ENCODE measurements at regions not wholly inside any gene's neighbourhood (a gene's known extent, or its start where the extent isn't known, plus 50 kb on each side); places are given as distances from the start of the nearest gene placed in this dataset.

DNA sequence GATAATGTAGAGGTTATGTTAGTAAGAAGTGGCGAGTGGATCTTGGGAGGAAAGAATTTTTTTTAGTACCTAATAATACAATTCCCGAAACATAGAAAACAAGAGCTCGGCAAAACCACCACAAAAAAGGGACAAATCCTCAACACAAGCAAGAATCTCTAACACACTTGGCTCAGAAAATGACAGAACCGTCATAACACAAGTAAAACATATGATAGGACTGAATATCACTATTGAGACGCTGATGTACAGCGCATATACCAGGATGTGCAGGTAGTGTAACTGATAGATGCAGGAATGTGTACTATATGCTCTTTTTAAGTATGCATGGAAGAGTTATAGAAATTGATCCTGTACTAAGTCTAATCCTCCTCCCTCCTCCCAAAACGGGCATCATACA is 564.5 kb downstream of the BCL11B start:
- DNase-seq = no peak

DNA sequence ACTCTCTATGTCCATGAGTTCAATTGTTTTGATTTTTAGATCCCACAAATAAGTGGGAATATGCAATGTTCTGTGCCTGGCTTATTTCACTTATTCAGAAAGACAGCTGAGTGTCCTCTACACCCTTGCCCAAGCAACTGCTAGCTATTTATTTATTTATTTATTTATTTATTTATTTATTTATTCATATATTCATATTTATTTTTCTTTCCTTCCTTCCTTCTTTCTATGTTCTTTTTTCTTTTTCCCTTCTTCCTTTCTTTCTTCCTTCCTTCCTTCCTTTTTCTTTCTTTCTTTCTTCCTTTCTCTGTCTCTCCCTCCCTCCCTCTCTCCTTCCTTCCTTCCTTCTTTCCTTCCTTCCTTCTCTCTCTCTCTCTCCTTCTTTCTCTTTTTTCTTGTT is 563.4 kb downstream of the BCL11B start:
- no peak for DNase-seq

DNA sequence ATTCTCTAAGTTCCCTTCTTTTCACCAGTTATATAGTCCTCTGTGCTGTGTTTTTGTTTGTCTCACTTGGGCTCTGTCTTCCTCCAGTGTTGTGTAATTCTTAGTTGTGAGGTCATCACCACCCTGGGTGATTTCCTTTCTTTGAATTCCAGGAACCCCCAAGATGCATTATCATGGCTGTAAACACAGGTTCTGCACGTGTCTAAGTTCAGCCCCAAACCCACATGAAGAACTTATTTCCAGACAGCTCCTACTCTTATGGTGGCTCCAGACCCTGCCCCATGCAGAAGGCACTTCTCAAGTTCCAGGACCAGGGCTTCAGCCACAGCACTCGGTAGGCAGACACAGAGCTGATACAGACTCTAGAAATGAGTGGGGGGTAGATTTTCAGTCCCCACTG is 560.5 kb downstream of the BCL11B start:
- no peak for DNase-seq

DNA sequence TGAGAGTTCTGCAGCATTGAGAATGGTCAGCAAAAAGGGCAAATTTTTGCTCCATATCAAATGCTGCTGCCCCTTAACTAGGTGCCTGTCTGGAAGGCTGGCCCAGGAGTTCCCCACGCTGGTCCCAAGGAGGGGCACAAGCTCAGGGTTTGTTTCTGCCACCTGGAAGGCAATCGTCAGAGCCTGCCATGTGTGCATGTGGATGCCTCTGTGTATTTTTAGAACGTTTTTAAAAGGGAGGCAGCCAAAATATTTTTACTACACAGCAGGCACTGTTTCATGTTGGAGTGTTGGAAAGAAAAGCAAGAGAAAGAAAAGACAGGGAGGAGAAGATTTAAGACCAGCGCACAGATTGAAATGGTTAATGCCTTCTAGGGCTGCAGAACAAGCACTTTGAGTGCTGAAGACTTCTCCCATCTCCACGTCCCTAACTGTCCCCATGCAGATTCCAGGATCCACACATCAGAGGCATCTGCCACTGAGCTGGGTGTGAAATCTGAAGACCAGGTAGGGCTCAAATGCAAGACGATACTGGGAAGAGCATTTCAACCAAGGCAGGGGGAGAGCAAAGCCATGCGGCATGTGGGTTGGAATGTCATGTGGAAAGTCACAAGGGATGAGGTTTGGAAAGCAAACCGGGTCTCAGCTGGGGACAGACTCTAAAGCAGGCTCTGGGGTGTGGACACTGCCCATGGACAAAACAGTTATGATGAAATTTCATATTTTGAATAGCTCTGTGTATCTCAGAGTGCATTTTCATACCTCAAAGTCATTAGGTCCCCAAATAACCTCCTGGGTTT is 557.2 kb downstream of the BCL11B start:
- no peak for DNase-seq

DNA sequence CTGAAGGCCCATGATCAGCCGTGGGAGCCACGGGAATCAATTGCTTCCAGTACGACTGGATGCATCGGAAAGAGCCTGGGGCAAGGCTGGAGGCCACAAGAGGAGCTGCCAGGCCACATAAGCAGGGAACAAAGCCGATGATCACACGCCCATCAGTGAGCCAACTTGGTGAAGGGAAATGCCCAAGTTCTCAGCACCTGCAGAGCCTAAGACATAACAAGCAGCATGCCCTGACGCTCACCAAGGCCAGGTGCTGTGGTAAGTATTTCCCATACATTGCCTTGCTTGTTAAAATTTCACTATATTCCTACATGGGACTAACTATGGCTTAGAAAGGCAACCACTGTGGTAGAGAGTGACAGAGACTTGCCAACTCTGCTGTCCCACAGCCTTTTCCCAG is 555.9 kb downstream of the BCL11B start:
- no peak for DNase-seq

DNA sequence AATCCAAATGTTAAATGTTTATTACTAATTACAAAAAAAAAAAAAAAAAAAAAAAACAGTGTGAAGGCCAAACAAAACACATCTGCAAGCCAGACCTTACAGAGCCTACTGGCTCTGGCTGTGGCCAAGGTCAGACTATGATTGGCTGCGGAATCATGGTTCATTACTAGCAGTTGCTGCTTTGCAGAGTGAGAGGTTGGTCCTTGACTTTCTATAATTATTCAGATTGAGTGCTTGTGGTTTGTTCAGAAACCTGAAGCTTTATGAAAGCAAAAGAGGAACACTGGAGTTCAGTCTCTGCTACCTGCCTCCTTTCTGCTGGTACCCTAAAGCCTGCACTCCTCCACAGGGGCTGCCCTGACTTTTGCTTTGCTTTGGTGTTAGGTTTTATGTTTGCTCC is 550.9 kb downstream of the BCL11B start:
- no peak for DNase-seq

DNA sequence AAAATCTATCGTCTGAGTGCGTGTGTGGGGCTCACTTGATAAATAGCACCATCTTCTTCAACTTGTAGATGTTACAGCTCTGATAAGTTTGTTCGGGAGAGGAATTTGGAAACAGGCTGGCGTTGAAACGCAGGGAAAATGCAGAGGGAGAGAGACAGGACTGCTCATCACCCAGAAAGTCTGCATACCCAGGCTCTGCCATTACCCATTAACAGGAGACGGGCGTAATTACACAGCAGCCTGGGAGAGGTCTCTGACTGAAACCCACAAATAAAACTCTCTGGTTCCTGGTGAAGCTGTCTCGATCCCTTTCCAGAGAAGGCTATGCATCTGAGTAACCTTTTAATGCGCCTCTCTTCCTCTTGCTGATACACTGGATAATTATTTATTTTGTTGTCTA is 547.3 kb downstream of the BCL11B start:
- no peak for DNase-seq

DNA sequence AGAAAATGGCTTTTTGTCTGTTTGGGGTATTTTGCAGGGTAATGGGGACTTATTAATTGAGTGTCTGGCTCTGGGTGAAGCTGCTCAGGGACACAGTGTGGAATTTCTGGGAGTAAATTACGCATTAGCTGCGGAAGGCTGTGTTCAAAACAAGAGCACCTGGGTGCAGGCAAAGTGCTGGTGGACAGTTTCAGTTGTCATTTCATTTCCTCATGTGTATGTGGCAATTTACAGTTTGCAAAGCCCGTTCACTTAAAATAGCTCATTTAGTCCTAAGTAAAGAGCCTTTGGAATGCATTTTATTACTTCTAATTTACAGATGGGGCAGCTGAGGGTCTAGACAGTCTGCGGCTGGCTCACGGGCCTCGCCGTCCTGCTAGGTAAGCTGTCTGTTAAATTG is 546.8 kb downstream of the BCL11B start:
- DNase-seq = no peak

DNA sequence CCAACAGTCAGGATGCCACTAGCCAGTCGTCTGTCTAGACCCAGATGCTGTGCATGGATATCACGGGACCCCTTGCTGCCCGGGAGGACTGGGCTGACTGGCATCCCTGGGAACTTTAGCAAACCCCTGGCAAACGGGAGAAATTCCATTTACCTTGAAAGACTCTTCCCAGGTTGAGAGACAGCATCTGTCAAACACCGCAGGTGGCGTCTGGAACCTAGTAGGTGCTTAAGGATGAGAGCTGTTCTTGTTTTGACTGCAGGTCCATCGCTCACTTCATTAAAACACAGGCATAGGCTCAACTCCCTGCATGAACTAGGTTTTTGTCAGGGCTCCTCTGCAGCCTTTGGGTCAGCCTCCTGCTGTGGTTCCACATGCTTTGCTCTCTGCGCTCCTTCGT is 546.3 kb downstream of the BCL11B start:
- no peak for DNase-seq

DNA sequence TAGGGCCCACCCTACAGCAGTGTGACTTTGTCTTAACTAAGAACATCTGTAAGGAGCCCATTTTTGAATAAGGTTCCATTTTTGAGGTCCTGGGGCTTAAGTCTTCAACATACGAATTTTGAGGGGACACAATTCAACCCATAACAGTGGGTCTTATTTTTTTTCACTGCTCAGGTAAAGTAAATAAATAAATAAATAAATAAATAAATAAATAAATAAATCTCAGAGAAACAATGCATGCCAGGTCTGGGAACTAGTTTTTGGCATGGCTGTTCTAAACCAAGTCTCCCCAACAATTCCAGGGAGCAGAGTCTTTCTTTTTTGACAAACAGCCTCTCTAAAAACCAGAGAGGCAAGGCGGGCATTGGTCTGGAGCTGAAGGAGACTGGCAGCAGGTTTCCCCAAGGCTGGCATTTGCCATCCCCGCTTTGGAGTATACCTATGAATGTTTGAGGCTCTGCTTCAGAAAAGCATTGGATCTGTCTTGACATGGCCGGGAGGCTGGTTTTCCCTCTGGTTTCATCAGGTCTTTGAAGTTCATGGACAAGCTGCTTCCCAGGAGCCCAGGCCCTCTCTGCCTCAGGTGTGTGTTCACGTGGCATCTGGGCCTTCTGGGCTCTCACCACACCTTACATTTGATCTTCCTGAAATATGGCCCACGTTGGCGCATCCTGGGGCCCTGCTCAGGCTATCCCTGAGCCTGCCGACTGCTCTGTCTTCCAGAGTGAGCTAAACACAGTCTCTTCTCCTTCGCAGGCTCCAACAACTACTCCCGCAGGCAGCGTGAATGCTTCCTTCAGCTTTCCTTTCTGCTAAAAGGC is 545.2 kb downstream of the BCL11B start:
- no peak for DNase-seq

DNA sequence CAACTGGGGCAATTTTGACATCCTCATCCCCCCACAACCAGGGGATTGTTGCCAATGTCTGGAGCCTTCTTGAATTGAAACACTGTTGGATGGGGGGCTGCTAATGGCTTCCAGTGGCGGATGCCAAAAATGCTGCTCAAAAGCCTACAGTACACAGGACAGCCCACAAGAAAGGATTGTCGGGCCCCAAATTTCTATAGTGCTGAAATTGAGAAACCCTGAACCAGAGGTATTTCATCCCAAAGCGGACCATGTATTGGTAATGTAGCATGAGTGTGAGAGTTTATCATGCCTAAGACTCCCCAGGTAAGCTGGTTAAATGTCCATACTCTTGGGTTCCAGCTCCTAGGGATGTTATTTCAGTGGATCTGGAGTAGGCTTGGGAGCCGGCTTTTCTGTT is 544.0 kb downstream of the BCL11B start:
- DNase-seq = no peak

DNA sequence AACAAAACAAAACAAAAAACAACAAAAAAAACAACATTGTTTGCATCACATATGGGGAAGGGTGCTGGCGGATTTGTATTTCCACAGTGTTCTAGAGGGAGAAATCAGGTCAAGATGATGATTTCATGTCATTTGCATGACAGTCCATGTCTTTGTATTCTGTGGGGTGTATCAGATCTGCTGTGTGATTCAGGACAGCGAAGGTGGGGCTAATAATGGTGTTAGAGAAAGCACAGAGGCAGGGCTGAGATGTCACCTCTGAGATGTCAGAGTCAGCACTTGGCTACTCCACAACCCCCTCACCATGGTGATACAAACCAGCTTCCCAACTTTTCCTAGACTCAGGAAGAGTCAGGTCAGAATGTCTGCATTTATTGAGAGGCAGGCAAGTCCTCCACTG is 543.2 kb downstream of the BCL11B start:
- no peak for DNase-seq

DNA sequence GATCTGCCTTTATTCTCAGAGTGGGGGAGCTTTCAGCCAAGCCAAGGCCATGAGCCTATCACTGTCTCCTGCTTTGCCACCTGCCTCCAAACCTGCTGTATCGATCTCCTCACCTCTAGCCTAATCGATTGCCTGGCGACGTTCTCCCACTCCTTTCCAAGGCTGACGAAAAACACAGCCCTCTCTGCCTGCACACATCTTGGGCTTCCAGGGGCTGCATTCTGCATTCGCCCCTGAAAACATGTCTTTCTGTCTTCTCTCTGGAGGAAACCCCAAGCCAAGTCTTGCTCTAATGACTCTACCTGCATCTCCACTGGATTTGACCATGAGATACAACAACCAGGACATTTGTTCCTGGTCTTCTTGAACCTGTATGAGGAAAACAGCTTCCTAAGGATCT is 540.7 kb downstream of the BCL11B start:
- no peak for DNase-seq

DNA sequence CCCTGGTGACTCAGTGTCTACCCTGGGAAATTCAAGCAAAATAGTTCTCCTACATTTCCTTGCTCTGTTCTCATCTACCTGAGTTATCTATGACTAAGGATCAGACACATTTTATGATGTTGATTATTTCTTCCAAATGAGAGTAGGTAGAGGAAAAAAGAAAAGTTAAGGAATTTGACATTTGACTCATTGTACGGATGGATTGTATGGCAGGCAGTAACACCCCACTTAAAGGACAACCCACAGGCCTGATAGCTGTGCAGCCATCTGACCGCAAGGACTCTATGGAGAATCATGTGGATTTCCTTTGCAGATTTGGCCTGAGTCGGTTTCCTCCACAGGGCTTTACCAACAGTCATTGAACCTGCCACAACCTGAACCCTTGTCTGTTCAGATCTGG is 540.3 kb downstream of the BCL11B start:
- DNase-seq = no peak

DNA sequence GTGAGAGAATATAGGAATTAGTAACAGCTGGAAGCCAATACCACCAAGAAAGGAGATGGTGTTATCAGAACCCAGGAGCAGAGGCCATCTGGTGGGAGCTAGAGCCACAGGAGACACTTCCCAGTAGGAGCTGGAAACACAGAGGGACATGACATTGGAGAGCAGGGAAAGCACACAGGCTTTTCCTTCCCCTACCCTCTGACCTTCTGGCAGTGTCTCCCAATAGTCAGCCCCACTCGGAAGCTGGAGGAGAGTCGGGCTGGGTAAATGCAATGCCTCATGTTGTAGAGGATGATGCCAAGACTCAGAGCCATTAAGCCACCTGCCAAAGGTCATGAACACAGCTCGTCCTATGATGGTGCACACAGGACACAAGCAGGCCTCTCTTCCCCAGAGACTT is 538.5 kb downstream of the BCL11B start:
- no peak for DNase-seq

DNA sequence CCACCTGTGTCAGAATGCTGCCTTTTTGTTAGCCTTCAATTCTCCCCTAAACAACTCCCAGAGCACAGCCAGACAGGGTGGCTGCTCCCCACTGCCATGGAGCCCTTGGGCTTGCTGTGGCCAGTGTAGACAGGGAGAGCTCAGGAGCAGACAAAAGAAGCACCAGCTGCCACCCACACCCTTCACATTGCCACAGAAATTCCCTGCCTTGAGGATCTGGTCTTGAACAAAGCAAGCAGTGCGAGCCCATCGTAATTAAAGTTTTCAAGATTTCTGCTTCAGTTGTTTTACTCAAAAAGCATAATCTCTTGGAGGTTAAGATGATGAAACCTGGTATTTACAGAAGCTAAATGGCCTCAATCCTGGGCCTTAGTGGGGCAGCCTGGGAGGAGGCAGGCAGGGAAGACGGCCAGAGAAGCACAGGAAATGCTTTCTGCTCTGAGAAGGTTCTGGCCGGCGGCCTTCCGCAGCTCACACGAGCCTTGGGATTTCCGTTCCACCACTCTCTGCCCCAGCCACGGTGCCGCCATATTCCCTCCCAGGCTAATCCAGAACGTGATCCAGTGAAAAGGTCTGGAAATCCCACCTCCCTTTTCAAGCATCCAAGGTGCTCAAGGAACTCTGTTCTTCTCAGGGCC is 535.2 kb downstream of the BCL11B start:
- no peak for DNase-seq

DNA sequence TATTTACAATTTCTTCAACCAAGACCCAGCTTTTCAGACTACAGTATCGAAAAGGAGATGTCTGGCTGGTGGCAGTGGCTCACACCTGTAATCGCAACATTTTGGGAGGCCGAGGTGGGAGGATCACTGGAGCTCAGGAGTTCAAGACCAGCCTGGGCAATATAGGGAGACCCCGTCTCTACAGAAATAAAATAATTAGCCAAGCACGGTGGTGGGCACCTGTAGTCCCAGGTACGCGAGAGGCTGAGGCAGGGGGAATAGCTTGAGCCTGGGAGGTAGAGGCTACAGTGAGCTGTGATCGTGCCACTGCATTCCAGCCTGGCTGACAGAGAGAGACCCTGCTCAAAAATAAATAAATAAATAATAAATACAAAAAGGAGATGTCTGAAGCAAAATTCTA is 530.5 kb downstream of the BCL11B start:
- no peak for DNase-seq

DNA sequence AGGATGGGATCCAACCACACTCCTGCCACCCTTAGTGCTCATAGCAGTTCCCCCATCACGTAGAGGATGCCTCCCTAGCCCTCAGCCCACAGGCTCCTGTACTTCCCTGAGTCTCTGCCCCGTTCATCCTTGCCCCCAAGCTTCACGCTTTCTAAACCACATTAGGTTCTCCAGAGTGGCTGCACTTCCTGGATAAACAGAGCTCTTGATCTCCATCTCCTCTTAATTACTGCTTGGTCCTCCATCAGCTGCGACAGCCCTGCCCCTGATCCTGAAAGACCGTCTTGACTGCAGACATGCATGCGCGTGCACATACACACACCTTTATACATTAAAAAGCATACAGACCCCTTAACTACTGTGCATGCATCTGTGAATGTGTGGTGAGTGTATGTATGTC is 530.0 kb downstream of the BCL11B start:
- no peak for DNase-seq

DNA sequence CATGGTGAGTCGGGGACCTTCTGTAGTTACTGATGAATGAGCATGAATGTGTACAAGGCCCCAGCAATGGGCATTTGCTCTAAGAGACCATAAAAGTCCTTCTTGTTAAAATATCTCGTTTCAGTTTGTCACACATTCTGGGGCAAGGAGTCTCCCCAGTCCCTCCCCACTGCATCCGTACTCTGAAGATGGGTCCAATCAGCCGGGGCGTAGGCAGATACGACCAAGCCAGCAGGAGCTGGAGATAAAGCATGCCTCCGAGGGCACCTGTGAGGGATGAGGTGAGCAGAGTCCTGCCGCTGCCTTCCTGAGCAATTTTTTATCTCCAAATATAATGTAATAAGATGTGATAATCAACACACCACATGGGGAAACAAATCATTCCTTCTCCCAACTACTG is 528.5 kb downstream of the BCL11B start:
- DNase-seq = no peak

DNA sequence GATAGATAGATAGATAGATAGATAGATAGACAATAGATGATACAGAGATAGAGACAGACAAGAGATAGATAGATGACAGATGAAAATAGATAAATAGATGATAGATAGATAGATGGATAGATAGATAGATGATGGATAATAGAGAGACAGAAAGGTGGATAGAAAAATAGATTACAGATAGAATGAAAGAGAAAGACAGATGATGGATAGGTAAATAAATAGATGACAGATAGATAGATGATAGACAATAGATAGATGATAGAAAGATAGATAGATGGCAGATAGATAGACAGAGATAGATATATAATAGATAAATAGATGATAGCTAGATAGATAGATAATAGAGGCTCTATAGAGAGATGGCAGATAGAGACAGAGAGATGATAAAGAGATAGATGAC is 523.0 kb downstream of the BCL11B start:
- no peak for DNase-seq

DNA sequence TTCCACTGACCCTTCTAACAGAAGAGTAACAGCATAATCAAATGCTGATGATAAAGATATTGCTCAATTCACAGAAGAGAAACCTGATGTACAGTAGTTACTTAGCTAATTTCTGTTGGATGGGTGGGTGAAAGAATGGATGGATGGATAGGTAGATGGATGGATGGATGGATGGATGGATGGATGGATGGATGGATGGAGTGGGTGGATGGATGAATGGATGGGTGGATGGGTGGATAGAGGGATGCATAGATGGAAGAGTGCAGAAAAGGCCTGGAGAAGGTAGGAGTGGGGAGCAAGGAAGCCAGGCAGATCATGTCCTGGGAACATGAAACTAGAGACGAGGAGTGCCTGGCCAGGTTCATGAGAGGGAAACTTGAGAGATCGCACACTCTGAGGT is 520.9 kb downstream of the BCL11B start:
- no peak for DNase-seq

DNA sequence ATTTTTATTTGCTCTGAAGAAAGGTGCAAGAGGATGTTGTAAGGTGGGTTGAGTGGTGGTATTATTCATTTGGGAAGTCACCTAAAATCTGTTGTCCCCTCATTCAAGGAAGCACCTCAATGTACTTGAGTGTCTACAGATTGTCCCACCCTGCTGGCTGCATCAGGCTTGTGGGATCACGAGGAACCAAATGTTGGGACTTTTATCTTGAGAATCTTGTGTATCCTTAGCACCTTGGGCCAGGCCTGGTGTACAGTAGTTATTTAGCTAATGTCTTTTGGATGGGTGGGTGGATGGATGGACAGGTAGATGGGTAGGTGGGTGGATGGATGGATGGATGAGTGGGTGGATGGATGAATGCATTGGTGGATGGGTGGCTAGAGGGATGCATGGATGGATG is 519.3 kb downstream of the BCL11B start:
- no peak for DNase-seq

DNA sequence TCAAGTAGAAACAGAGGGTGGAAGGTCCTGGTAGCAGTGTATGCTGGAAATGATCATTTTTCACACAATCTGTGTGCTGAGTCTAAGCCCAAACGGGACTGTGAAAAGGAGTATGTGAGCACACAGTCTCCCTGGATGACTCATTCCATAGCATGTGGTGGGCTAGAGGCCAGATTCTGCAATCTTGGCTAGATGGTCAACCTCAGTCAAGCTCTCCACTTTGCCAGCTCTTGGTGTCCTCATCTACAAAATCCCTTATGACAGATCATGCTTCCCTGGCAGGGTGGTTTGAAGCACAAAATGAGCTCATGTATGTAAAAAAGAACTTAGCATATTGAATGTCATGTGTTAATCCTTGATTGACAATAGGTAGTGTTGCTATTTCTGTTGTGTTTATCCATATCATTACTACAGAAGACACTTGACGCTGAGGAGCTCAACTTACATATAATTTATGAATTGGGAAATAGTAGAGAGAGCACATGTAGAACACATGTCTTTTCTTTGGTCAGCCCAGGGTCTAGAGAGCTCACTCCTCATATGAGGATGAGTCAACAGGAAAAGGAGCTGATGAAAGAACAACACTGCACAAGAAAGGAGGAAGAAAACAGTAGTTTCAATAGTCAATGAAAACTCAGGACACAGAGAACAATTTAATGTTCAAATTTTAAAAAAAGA is 517.5 kb downstream of the BCL11B start:
- DNase-seq = no peak

DNA sequence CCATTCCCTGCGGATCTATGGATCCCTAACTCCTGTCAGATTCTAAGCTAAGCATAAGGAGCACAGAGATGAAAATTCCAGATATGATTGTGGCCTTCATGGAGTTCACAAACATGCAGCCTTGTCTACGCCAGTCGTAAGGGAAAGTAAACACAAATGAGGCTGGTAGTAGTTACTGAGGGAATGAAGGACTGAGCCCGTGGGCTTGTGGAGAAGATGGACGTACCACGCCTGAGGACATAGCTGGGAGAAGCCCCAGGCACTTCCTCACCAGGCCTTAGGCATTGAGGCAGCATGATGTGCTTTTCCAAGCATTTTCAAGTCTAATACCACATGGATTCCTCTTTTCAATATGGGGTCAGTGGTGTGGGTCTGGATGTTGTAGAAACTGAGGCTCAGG is 515.2 kb downstream of the BCL11B start:
- DNase-seq = no peak
